Nucleus accumbens (tissue), 56 donors: ENCODE measurements at regions not wholly inside any gene's neighbourhood (a gene's known extent, or its start where the extent isn't known, plus 50 kb on each side); places are given as distances from the start of the nearest gene placed in this dataset.
A peak's percentile ranks its signal among the peaks of the same experiment; 100 is the strongest.
"Not testable (repeated sequence)": the region's sequence is repeated elsewhere in the genome, so short reads cannot be mapped to it uniquely, and the experiment has no call there.

Source experiments
- DNase-seq, 56 donors: peaks; one replicate each; lab custom pipeline; 2025; lab: John Stamatoyannopoulos, UW

- no peak for DNase-seq
Observed at GRCh38 chr19:28435551-28436271, 777.2 kb downstream of the UQCRFS1 start.

DNA sequence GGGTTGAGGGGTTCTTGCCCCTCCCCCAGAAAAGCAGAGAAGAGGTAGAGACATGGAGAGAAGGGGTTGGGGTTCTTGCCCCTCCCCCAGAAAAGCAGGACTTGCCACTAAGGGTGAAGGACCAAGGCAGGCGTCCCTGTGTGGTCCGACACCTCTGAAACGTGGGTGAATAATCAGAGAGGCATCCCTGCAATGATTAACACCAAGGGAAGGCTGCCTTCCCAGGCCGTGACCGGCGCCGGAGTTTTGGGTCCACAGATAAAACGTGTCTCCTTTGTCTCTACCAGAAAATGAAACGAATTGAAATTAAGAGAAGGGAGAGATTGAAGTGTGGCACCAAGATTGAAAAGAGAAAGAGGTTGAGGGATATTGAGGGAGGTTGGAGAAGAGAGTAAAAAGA lies 778.2 kb downstream of the UQCRFS1 start:
- DNase-seq: not testable (repeated sequence)

DNA sequence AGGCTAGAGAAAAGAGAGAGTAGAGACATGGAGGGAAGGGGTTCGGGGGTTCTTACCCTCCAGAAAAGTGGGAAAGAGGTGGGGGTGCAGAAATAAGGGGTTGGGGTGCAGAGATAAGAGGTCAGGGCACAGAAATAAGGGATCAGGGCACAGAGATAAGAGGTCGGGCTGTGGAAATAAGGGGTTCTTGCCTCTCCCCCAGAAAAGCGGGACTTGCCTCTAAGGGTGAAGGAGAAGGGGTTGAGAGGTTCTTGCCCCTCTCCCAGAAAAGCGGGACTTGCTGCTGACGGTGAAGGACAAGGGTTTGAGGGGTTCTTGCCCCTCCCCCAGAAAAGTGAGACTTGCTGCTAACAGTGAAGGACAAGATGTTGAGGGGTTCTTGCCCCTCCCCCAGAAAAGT lies 778.6 kb downstream of the UQCRFS1 start:
- not testable (repeated sequence) for DNase-seq

DNA sequence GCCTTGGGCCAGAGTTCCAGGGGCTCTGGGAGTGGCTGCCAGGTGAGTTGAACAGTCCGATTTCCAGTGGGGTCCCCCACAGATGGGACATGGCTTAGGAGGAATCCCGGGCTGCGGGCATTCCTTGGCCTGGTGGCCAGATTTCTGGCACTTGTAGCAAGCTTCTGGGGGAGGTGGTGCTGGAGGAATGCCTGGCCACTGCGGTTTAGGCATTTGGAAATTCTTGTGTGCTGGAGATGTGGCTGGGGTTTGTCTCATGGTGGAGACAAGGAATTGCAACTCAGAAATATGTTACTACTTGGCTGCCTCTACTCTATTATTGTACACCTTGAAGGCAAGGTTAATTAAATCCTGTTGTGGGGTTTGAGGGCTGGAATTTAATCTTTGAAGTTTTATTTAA lies 779.8 kb downstream of the UQCRFS1 start:
- not testable (repeated sequence) for DNase-seq

- DNase-seq: no peak
Observed at GRCh38 chr19:28430214-28430613, 782.7 kb downstream of the UQCRFS1 start.

DNA sequence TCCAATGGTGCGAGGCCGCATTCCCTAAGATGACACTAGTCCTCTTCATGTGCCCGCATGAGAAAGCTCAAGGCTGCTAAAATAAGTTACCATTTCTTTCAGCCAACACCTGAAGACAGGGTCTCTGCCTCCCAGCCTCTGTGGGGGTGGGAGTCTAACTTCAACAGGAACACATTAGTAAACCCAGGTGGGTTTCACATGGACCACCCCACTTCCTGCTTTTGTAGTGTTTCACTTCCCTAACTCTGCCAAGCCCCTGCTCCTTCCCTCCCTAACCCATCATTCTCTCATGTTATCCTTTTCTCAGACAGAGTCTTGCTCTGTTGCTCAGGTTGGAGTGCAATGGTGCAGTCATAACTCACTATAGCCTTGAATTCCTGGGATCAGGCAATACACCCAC lies 783.6 kb downstream of the UQCRFS1 start:
- no peak for DNase-seq

DNA sequence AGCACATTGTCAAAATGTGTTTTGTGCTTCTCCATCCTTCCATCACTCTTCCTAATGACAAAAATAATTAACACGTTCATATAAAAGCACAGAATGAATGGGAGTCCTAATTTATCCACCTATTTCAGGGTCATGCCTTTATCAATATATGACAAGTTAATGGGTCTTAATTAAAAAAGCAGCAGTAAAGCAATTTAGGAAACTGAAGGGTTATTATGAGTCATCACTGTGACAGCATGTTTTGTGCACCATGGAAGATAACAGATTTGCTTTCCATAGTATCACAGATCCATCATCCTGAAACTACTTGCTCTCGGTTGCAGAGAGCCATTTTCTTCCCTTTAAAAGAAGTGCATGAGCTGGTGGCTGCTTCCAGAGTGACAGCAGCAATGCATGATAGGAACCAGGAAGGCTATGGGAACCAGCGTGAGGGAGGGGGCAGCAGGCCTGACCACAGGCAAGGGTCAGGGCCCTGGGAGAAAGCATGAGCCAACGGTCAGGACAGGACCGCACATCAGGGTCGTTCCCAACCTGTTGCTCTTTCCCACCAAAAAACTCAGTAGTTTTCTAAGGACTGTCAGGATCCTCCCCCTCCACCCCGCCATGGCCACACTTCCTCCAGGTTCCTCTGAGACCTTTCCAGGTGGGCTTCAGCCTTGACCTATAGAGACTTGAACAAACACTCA lies 784.1 kb downstream of the UQCRFS1 start:
- DNase-seq: no peak

DNA sequence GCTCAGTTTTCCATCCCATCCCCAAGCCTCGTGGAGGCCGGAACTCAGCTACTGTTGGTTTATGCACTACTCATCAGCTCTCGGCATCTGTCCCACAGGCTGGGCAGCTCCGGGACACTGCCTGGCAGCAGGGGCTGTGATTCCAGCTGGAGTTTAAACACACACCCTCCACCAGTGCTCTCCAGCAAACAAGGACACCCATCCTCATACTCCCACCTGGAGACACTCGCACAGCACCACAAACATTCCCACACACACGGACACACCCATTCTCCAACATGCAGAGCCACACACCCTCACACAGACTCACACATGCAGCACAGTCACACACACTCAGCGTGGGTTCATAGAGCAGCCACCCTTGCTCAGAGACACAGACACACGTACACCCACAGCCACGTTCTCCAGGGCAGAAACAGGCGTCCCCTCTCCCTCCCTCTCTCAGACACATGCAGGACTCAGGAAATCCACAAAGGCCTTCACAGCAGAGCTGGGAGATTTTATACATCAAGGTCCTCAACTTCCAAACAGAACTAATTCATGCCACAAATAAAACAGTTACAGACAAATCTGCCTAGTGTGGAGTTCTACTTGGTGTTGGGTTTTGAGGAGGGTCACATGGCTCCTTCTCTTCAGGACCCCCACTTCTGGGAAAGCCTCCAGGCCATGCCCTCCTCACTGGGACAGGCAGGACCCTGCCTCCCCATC lies 785.4 kb downstream of the UQCRFS1 start:
- peak in 16 of 56 donors; percentile 7 to 53 (median 22) for DNase-seq

DNA sequence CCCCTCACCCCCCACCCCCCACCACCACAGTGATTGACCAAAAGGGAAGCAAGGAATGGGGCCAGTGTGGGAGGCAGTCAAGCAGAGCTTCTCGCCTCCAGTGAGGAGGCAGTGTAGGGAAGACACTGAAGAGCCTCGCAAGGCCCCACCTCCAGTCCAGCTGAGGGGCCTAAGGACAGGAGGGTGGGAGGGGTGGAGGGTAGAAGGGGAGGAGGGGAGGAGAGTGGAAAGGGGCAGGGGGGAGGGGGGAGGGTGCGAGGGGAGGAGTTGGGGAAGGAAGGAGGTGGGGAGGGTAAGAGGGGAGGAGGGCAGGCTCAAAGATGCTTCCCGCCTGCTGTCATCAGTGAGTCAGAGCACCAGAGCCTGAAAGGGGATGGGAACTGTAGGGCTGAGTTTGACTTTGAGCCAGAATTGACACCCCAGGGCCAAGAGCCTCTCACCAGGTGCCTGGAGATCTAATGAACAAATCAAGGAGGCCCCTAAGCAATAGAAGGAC lies 786.2 kb downstream of the UQCRFS1 start:
- DNase-seq: no peak

DNA sequence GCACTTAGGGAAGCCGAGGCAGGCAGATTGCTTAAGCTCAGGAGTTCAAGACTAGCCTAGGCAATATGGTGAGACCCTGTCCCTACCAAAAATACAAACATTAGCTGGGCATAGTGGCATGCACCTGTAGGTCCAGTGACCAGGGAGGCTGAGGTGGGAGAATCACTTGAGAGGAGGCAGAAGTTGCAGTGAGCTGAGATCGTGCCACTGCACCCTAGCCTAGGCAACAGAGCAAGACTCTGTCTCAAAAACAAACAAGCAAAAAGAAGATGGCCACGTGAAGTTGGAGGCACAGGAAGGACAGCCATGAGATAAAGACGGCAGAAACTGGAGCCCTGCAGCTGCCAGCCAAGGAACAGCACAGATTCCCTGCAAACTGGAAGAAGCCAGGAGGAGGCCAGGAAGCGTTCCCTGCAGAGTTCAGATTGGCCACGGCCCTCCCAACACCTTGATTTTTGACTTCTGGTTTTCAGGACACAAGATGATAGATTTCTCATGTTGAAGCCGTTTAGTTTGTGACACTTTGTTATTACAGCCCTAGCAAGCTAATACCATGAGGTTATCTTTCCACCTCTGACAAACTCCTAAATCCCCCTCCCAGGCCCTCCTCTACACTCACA lies 786.7 kb downstream of the UQCRFS1 start:
- DNase-seq: no peak

DNA sequence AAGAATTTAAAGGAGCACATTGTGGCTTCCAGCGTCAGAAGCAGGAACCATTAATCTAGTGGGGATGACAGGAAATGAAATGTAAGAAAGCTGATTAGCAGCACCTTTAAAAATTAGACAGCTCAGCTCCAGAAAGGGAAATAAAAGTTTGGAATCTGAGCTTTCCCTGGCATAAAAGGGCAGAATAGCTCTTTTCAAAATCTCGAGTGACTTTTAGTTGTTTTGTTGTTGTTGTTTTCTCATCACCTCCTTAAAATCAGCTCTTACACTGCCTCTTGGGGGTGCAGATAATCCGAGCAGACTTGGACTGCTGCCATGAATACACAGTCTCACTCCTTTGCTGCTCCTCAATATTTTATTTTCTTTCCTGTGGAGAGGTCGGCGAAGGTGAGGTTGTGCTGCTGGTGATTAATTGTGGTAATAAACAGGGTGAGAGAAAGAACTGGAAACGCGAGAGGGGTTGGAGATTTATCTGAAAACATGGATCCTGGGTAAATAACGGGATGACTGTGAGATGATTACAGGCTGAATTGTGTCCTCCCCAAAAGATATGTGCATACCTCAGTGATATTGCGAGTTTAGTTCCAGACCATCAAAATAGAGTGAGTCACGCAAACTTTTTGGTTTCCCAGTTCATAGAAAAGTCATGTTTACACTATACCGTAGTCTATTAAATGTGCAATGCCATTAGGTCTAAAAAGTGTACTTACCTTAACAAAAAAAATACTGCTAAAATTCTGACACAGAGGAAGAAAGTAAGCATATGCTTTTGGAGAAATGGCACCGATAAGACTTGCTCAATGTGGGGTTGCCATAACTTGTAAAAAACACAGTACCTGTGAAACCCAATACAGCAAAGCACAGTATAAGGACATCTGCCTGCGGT lies 787.7 kb downstream of the UQCRFS1 start:
- no peak for DNase-seq

- DNase-seq: no peak
Observed at GRCh38 chr19:28424662-28425045, 788.3 kb downstream of the UQCRFS1 start.

DNA sequence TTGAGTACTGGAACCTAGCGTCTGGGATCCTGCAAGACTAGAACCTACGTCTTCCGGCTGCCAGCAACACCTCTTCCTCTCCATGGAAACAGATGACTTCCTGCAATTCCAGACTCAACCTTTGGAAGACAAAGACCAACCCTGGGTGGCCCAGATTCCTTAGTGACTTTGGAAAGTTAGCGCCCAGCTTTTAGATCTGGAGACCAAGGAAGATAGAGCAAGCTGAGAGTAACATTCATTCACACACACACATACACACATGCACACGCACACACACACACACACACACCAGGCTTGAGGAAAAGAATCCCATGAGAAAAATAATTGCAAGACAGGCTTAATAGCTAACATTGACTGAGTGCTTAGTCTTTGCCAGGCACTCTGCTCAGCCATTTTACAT lies 788.9 kb downstream of the UQCRFS1 start:
- no peak for DNase-seq

- no peak for DNase-seq
Observed at GRCh38 chr19:28422791-28423650, 789.9 kb downstream of the UQCRFS1 start.

DNA sequence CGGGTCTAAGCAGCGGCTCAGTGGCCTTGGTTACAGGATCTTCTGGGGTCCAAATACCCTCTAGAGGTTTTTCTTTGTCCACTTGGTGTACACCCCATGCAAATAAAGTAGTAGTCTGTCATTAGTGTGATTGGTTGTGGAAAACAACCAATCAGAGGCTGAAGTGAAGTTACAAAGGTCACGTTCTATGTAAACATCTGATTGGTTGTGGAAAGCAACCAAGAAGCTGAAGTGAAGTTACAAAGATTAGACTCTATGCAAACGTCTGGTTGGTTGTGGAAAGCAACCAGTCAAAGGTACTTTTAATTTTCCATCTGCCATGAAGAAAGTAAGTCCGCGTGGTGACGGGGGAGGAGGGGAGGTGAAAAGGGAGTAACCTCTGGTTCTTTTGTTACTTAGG lies 790.9 kb downstream of the UQCRFS1 start:
- DNase-seq: no peak

DNA sequence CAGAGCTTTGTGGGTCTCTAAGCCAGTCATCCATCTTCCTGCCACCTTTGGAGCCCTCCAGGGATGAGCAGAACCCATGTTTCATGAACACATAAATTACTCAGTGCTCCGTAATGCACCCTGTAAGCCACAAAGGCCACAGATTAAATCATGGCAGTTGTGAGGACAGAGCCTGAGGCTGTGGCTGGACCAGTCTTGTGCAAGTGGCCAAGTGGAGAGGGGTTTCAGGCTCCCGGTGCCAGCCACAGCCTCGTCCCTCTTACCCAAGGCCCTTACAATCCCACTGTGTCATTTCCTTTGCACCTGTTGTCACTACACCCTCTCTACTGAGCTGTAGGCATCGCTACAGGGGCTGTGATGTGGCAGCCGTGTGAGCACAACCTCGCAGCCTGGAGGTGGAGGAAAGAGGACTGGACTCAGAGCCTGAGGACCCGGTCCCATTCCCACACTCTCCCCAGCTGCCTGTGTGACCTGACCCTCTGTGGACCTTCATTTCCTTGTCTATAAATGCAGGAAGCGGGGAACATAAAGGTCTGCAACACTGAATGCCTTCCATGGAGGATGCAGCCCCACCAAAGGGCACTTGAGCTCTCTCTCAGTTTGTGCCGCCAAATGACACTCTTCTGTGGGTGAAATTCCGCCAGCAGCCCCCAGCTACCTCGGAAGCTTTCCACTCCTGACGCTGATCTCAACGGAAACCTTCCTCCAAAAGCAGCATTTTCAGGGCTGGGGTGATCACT lies 792.0 kb downstream of the UQCRFS1 start:
- DNase-seq: no peak

DNA sequence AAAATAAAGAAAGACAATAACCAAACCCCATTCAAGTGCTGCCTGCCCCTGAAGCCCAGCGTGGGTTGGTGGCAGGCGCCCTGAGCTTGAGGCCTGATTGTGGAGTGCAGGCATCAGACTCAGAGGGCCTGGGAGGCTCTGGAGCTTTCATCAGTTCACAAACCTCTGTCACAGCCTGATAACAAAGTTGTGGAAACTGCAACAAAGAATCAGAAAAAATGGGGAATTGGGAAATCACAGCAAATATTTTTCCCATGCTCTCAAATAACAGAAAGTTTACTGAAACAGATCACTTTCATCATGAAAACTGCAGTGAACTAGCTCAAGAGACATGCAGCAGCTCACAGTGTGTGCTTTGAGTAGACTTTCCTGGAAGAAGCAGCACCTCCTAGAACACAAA lies 793.6 kb downstream of the UQCRFS1 start:
- DNase-seq: no peak

DNA sequence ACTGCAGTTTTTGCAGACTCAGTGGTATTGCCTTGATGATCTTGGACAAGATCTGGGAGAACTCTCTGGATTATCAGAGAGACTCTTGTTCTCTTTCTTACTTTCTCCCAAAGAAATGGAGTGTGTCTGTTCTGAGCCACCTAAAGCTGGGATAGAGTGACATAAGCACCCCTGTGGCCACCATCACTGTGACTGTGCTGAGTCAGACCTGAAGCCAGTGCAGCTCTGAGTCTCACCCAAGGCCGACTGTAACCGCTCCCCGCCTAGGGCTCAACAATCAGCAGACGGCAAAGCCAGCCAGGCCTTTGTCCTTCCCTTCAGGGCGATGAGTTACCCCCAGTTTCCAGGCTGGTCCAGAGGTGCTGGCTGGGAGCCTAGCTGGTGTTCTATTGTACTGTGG lies 795.6 kb downstream of the UQCRFS1 start:
- no peak for DNase-seq
